Gastrocnemius medialis (tissue), 4 donors: ENCODE measurements at regions not wholly inside any gene's neighbourhood (a gene's known extent, or its start where the extent isn't known, plus 50 kb on each side); places are given as distances from the start of the nearest gene placed in this dataset.

Source experiments
- POLR2A ChIP-seq, 2 donors: fragments of 450-650 bp; IDR thresholded peaks; one replicate each; pipeline ENCODE4 v1.6.1; 2017; ENCODE audit warnings: antibody characterized with exemption in 2 of 2, mild to moderate bottlenecking in 2 of 2, moderate library complexity in 2 of 2
- TF ChIP-seq, protein P1 (sequence below), 5 experiments: fragments of 450-650 bp in 3 of 5; fragments of 200-600 bp in 2 of 5; sonication (generic) in 2 of 5; IDR thresholded peaks in 4 of 5; conservative IDR thresholded peaks in 1 of 5; 1 replicate in 4 of 5; 2 replicates in 1 of 5; pipeline ENCODE4 v1.5.1; 2016 to 2019; ENCODE audit warnings: antibody characterized with exemption in 5 of 5, mild to moderate bottlenecking in 3 of 5, moderate library complexity in 3 of 5

DNA sequence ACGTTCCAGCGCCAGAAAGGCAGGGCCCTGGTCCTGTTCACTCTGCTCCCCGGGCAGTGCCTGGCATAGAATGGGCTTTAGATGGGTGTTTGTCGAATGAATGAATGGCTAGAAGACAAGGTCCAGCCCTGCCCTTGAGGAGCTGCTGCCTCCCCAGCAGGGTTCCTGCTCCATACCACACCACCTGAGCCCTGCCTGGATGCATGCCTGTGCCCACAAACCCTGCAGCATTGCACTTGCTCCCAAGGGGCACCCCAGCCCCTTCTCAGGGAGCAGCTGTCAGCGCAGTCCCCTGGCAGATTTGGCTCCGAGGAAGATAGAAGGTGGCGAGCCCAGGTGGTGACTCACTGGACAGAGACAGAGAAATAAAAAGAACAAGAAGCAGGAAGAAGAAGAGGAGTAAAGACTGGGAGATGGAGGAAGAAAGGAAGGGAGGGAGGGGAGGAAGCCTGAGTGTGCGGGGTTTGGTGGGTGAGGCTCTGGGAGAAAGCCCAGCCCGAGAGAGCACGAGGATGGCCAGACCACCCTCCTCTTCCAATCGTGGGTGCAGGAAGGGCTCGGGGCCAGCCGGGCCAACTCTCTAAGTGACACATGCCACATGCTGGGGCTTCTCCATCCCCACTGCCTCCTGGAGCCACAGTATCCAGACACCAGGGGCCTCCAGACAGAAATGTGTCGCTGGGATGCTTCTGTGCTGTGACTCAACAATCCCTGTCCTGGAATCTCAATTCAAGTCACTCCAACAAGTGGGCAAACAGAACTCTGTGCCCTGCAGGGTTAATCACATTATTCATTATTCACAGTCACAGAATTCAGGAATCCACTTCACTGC is 1474.3 kb downstream of the BRD1 start:
- TF ChIP-seq, protein P1, sequence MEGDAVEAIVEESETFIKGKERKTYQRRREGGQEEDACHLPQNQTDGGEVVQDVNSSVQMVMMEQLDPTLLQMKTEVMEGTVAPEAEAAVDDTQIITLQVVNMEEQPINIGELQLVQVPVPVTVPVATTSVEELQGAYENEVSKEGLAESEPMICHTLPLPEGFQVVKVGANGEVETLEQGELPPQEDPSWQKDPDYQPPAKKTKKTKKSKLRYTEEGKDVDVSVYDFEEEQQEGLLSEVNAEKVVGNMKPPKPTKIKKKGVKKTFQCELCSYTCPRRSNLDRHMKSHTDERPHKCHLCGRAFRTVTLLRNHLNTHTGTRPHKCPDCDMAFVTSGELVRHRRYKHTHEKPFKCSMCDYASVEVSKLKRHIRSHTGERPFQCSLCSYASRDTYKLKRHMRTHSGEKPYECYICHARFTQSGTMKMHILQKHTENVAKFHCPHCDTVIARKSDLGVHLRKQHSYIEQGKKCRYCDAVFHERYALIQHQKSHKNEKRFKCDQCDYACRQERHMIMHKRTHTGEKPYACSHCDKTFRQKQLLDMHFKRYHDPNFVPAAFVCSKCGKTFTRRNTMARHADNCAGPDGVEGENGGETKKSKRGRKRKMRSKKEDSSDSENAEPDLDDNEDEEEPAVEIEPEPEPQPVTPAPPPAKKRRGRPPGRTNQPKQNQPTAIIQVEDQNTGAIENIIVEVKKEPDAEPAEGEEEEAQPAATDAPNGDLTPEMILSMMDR (IDR thresholded peaks at IDR 0.05 in 4 of 5, conservative IDR thresholded peaks at IDR 0.05 in 1 of 5), result no peak
- no peak for TF ChIP-seq POLR2A (IDR thresholded peaks at IDR 0.05)
